ENCODE measurements at regions not wholly inside any gene's neighbourhood (a gene's known extent, or its start where the extent isn't known, plus 50 kb on each side); places are given as distances from the start of the nearest gene placed in this dataset.

DNA sequence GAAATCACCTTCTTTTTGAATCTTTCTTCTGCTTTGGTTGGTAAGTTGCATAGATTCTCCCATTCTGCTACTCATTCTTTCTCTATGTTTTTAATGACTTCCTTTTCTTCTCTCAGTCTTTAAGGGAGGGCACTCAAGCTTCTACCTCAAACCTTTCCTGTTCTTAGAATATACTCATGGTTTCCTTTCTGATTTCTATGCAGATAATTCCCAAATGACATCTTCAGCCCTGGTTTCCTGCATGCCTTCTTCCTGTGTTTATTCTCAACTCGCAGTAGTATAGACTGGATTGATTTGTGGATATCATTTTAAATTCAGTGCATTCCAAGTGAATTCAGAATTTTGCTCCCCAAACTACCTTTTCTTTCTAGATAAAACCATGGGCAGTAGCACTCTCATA, 803.6 kb downstream of the METTL15 start:
- no peaks in the 10 kb centered on the region for H3K36me3 ChIP-seq (ENCODE audit: control insufficient read depth, insufficient read depth, low read length)
- CTCF ChIA-PET, result interaction anchor here (0.7 kb wide), 1 partner anchor 332 kb away, joined by 3 read pairs; no protein-coding TSS in a partner anchor
- no peak overlapping the region for H3K4me3 ChIP-seq (ENCODE audit: low read depth in 2 of 2, low read length in 2 of 2)
- H3K27me3 ChIP-seq (ENCODE audit: control insufficient read depth, insufficient read depth, low read length), result no peaks in the 10 kb centered on the region
- TF ChIP-seq, protein P1, sequence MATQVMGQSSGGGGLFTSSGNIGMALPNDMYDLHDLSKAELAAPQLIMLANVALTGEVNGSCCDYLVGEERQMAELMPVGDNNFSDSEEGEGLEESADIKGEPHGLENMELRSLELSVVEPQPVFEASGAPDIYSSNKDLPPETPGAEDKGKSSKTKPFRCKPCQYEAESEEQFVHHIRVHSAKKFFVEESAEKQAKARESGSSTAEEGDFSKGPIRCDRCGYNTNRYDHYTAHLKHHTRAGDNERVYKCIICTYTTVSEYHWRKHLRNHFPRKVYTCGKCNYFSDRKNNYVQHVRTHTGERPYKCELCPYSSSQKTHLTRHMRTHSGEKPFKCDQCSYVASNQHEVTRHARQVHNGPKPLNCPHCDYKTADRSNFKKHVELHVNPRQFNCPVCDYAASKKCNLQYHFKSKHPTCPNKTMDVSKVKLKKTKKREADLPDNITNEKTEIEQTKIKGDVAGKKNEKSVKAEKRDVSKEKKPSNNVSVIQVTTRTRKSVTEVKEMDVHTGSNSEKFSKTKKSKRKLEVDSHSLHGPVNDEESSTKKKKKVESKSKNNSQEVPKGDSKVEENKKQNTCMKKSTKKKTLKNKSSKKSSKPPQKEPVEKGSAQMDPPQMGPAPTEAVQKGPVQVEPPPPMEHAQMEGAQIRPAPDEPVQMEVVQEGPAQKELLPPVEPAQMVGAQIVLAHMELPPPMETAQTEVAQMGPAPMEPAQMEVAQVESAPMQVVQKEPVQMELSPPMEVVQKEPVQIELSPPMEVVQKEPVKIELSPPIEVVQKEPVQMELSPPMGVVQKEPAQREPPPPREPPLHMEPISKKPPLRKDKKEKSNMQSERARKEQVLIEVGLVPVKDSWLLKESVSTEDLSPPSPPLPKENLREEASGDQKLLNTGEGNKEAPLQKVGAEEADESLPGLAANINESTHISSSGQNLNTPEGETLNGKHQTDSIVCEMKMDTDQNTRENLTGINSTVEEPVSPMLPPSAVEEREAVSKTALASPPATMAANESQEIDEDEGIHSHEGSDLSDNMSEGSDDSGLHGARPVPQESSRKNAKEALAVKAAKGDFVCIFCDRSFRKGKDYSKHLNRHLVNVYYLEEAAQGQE (IDR thresholded peaks at IDR 0.05; ENCODE audit: insufficient read depth in 1 of 2, low read depth in 2 of 2, low read length in 1 of 2), result no peak
- TF ChIP-seq SIN3A (IDR thresholded peaks at IDR 0.05; ENCODE audit: borderline replicate concordance, insufficient read depth, low read depth, low read length) (no peak), TCF7L2 (IDR thresholded peaks at IDR 0.05; ENCODE audit: low read depth, low read length) (no peak), POLR2AphosphoS5 (IDR thresholded peaks at IDR 0.05; ENCODE audit: low read depth, low read length) (no peak)
- TF ChIP-seq, protein P2, sequence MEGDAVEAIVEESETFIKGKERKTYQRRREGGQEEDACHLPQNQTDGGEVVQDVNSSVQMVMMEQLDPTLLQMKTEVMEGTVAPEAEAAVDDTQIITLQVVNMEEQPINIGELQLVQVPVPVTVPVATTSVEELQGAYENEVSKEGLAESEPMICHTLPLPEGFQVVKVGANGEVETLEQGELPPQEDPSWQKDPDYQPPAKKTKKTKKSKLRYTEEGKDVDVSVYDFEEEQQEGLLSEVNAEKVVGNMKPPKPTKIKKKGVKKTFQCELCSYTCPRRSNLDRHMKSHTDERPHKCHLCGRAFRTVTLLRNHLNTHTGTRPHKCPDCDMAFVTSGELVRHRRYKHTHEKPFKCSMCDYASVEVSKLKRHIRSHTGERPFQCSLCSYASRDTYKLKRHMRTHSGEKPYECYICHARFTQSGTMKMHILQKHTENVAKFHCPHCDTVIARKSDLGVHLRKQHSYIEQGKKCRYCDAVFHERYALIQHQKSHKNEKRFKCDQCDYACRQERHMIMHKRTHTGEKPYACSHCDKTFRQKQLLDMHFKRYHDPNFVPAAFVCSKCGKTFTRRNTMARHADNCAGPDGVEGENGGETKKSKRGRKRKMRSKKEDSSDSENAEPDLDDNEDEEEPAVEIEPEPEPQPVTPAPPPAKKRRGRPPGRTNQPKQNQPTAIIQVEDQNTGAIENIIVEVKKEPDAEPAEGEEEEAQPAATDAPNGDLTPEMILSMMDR (IDR thresholded peaks at IDR 0.05), result no peak
- H3K27ac ChIP-seq (ENCODE audit: low read length), result no peak overlapping the region
- DNase-seq (ENCODE audit: low read depth, low spot score) (no peak), ATAC-seq (no peak)
- H3K4me1 ChIP-seq (ENCODE audit: control insufficient read depth, insufficient read depth, low read length), result no peaks in the 10 kb centered on the region
- in situ Hi-C loops (cut with HindIII; ENCODE audit: low pct_unique_long_range_greater_than_20kb, low sequenced_read_pairs) (no loop called here), intact Hi-C loops (cut with micrococcal nuclease; ENCODE audit: unreplicated experiment) (no loop called here)
- H3K9me3 ChIP-seq (ENCODE audit: control insufficient read depth, insufficient read depth, low read depth, low read length), result no peaks in the 10 kb centered on the region; the same call in 1 of the 2 replicates
- POLR2A ChIA-PET, result no interaction called here
- no TSS peak for BruUV-seq (replicated peaks)

DNA sequence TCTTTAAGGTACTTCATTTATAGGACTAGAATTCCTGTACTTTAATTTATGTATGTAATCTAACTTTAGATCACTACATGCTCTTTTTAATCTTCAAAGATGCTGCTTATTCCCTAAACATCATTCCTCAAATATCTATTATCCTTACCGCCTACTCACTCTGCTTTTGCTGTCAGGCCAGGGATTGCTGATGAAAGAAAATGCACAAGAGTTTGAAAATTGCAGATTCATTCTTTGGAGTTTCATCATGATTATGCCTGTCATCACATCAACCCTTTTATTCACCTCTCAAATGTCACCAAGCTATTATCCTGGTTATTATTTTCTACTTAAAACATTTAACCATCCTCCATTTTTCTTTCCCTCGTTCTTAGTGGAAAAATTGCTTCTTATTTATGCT, 802.7 kb downstream of the METTL15 start:
- TF ChIP-seq, protein P1 (IDR thresholded peaks at IDR 0.05; ENCODE audit: insufficient read depth in 1 of 2, low read depth in 2 of 2, low read length in 1 of 2), result no peak
- TF ChIP-seq POLR2AphosphoS5 (IDR thresholded peaks at IDR 0.05; ENCODE audit: low read depth, low read length) (no peak), SIN3A (IDR thresholded peaks at IDR 0.05; ENCODE audit: borderline replicate concordance, insufficient read depth, low read depth, low read length) (no peak), TCF7L2 (IDR thresholded peaks at IDR 0.05; ENCODE audit: low read depth, low read length) (no peak)
- TF ChIP-seq, protein P2 (IDR thresholded peaks at IDR 0.05), result no peak
- CTCF ChIA-PET, result interaction anchor here (0.6 kb wide), 1 partner anchor 882 kb away, joined by 3 read pairs; no protein-coding TSS in a partner anchor
- Histone ChIP-seq H3K27me3 (ENCODE audit: control insufficient read depth, insufficient read depth, low read length) (no peaks in the 10 kb centered on the region), H3K27ac (ENCODE audit: low read length) (no peak overlapping the region), H3K9me3 (ENCODE audit: control insufficient read depth, insufficient read depth, low read depth, low read length) (no peaks in the 10 kb centered on the region; the same call in 1 of the 2 replicates), H3K4me3 (ENCODE audit: low read depth in 2 of 2, low read length in 2 of 2) (no peak overlapping the region), H3K36me3 (ENCODE audit: control insufficient read depth, insufficient read depth, low read length) (no peaks in the 10 kb centered on the region), H3K4me1 (ENCODE audit: control insufficient read depth, insufficient read depth, low read length) (no peaks in the 10 kb centered on the region)
- BruUV-seq (replicated peaks), result no TSS peak
- POLR2A ChIA-PET, result no interaction called here
- ATAC-seq (no peak), DNase-seq (ENCODE audit: low read depth, low spot score) (no peak)
- intact Hi-C loops (cut with micrococcal nuclease; ENCODE audit: unreplicated experiment), result no loop called here
- in situ Hi-C loops (cut with HindIII; ENCODE audit: low pct_unique_long_range_greater_than_20kb, low sequenced_read_pairs), result no loop called here
